GM20000 (cell line): ENCODE measurements at regions not wholly inside any gene's neighbourhood (a gene's known extent, or its start where the extent isn't known, plus 50 kb on each side); places are given as distances from the start of the nearest gene placed in this dataset.

Source experiments
- DNase-seq: peaks from one replicate; pipeline ENCODE4 v3.0.0; 2012; ENCODE audit warnings: low spot score
- CTCF ChIP-seq: IDR thresholded peaks from 2 replicates; pipeline ENCODE4 v1.5.1; 2012; ENCODE audit warnings: mild to moderate bottlenecking, control low read depth; ENCODE audit errors: extremely low read depth, missing control alignments

GRCh38 chr11:121383716-121384115 is 68.4 kb upstream of the SORL1 start:
- TF ChIP-seq CTCF, result no peak
- DNase-seq, result no peak

- DNase-seq, result no peak
- TF ChIP-seq CTCF, result no peak
Measured at GRCh38 chr11:121385688-121386087, 66.4 kb upstream of the SORL1 start.
